T-helper 2 cell treated with Interferon-gamma antibody and Interleukin-4, amounts not matched to agents 5 μg/mL and 100 μg/mL, for 36 hours (primary cell): ENCODE measurements at regions not wholly inside any gene's neighbourhood (a gene's known extent, or its start where the extent isn't known, plus 50 kb on each side); places are given as distances from the start of the nearest gene placed in this dataset.
"Not testable (repeated sequence)": the region's sequence is repeated elsewhere in the genome, so short reads cannot be mapped to it uniquely, and the experiment has no call there.

Experiments
- DNase-seq: peaks from one replicate; pipeline ENCODE4 v3.0.0; 2021; ENCODE audit warnings: low spot score
- H3K27ac Mint-ChIP-seq: one replicate; pipeline ENCODE4 v1.8.0; 2021; ENCODE audit warnings: mild to moderate bottlenecking, mixed read lengths
- H3K27me3 Mint-ChIP-seq: one replicate; pipeline ENCODE4 v1.8.0; 2021; ENCODE audit warnings: low read depth, mixed read lengths
- H3K36me3 Mint-ChIP-seq: one replicate; pipeline ENCODE4 v1.8.0; 2021; ENCODE audit warnings: low read depth, mixed read lengths
- H3K4me1 Mint-ChIP-seq: one replicate; pipeline ENCODE4 v1.8.0; 2021; ENCODE audit warnings: low read depth, mixed read lengths
- H3K4me3 Mint-ChIP-seq: one replicate; pipeline ENCODE4 v1.8.0; 2022; ENCODE audit warnings: mild to moderate bottlenecking, moderate library complexity, mixed read lengths
- H3K9me3 Mint-ChIP-seq: one replicate; pipeline ENCODE4 v1.8.0; 2021; ENCODE audit warnings: mixed read lengths

GRCh38 chr6:49252901-49253300 lies 210.2 kb downstream of the MMUT start:
- no peak for DNase-seq
- no peak overlapping the region for H3K4me3 Mint-ChIP-seq
- no peaks in the 10 kb centered on the region for H3K27me3 Mint-ChIP-seq
- peaks cover 6% of the 10 kb centered on the region for H3K9me3 Mint-ChIP-seq
- H3K4me1 Mint-ChIP-seq, result no peaks in the 10 kb centered on the region
- no peak overlapping the region for H3K27ac Mint-ChIP-seq
- no peaks in the 10 kb centered on the region for H3K36me3 Mint-ChIP-seq

- Mint-ChIP-seq H3K4me1 (no peaks in the 10 kb centered on the region), H3K36me3 (no peaks in the 10 kb centered on the region), H3K27me3 (no peaks in the 10 kb centered on the region), H3K27ac (no peak overlapping the region), H3K4me3 (no peak overlapping the region), H3K9me3 (peaks cover 29% of the 10 kb centered on the region)
- no peak for DNase-seq
These were observed 229.6 kb downstream of the MMUT start for GRCh38 chr6:49233483-49233882.

- Mint-ChIP-seq H3K36me3 (no peaks in the 10 kb centered on the region), H3K4me3 (no peak overlapping the region), H3K4me1 (no peaks in the 10 kb centered on the region), H3K27ac (no peak overlapping the region), H3K9me3 (peaks cover 42% of the 10 kb centered on the region), H3K27me3 (no peaks in the 10 kb centered on the region)
- no peak for DNase-seq
These were observed 237.6 kb downstream of the MMUT start for GRCh38 chr6:49225471-49225870.

- DNase-seq, result no peak
- no peak overlapping the region for H3K27ac Mint-ChIP-seq
- H3K27me3 Mint-ChIP-seq, result no peaks in the 10 kb centered on the region
- no peaks in the 10 kb centered on the region for H3K36me3 Mint-ChIP-seq
- H3K4me1 Mint-ChIP-seq, result no peaks in the 10 kb centered on the region
- H3K4me3 Mint-ChIP-seq, result no peak overlapping the region
- peaks cover 32% of the 10 kb centered on the region for H3K9me3 Mint-ChIP-seq
These were observed 242.8 kb downstream of the MMUT start for GRCh38 chr6:49220293-49220692.

GRCh38 chr6:49205526-49205925 lies 257.5 kb downstream of the MMUT start:
- Mint-ChIP-seq H3K4me3 (no peak overlapping the region), H3K9me3 (peaks cover 10% of the 10 kb centered on the region), H3K4me1 (no peaks in the 10 kb centered on the region), H3K27me3 (no peaks in the 10 kb centered on the region), H3K27ac (no peak overlapping the region), H3K36me3 (no peaks in the 10 kb centered on the region)
- DNase-seq, result no peak

- no peaks in the 10 kb centered on the region for H3K36me3 Mint-ChIP-seq
- H3K9me3 Mint-ChIP-seq, result peaks cover 5% of the 10 kb centered on the region
- no peak for DNase-seq
- H3K27me3 Mint-ChIP-seq, result no peaks in the 10 kb centered on the region
- H3K27ac Mint-ChIP-seq, result no peak overlapping the region
- H3K4me3 Mint-ChIP-seq, result no peak overlapping the region
- no peaks in the 10 kb centered on the region for H3K4me1 Mint-ChIP-seq
These were observed 260.0 kb downstream of the MMUT start for GRCh38 chr6:49202924-49203536.

GRCh38 chr6:49198015-49198414 lies 265.0 kb downstream of the MMUT start:
- no peaks in the 10 kb centered on the region for H3K27me3 Mint-ChIP-seq
- H3K27ac Mint-ChIP-seq, result no peak overlapping the region
- H3K36me3 Mint-ChIP-seq, result no peaks in the 10 kb centered on the region
- no peaks in the 10 kb centered on the region for H3K9me3 Mint-ChIP-seq
- H3K4me3 Mint-ChIP-seq, result no peak overlapping the region
- no peaks in the 10 kb centered on the region for H3K4me1 Mint-ChIP-seq
- DNase-seq, result no peak

- DNase-seq, H3K36me3 Mint-ChIP-seq, H3K27ac Mint-ChIP-seq, H3K4me1 Mint-ChIP-seq, H3K4me3 Mint-ChIP-seq, H3K27me3 Mint-ChIP-seq: not testable (repeated sequence)
- H3K9me3 Mint-ChIP-seq, result peaks cover 11% of the 10 kb centered on the region
These were observed 300.7 kb downstream of the MMUT start for GRCh38 chr6:49162379-49162778.

- DNase-seq, result no peak
- Mint-ChIP-seq H3K27me3 (no peaks in the 10 kb centered on the region), H3K9me3 (peaks cover 18% of the 10 kb centered on the region), H3K4me1 (no peaks in the 10 kb centered on the region), H3K27ac (no peak overlapping the region), H3K36me3 (no peaks in the 10 kb centered on the region), H3K4me3 (no peak overlapping the region)
These were observed 307.7 kb downstream of the MMUT start for GRCh38 chr6:49155316-49155715.

GRCh38 chr6:49151957-49152356 lies 311.1 kb downstream of the MMUT start:
- Mint-ChIP-seq H3K9me3 (peaks cover 44% of the 10 kb centered on the region), H3K27me3 (no peaks in the 10 kb centered on the region), H3K4me1 (no peaks in the 10 kb centered on the region), H3K27ac (no peak overlapping the region), H3K4me3 (no peak overlapping the region), H3K36me3 (no peaks in the 10 kb centered on the region)
- no peak for DNase-seq

- no peaks in the 10 kb centered on the region for H3K36me3 Mint-ChIP-seq
- no peaks in the 10 kb centered on the region for H3K27me3 Mint-ChIP-seq
- no peak for DNase-seq
- H3K27ac Mint-ChIP-seq, result no peak overlapping the region
- no peak overlapping the region for H3K4me3 Mint-ChIP-seq
- H3K4me1 Mint-ChIP-seq, result no peaks in the 10 kb centered on the region
- H3K9me3 Mint-ChIP-seq, result peaks cover 48% of the 10 kb centered on the region
These were observed 311.6 kb downstream of the MMUT start for GRCh38 chr6:49151461-49151860.

- peaks cover 51% of the 10 kb centered on the region for H3K9me3 Mint-ChIP-seq
These were observed 312.0 kb downstream of the MMUT start for GRCh38 chr6:49151033-49151432.

GRCh38 chr6:49145280-49145679 lies 317.8 kb downstream of the MMUT start:
- Mint-ChIP-seq H3K4me1 (no peaks in the 10 kb centered on the region), H3K36me3 (no peaks in the 10 kb centered on the region), H3K27ac (no peak overlapping the region), H3K9me3 (peaks cover 45% of the 10 kb centered on the region), H3K4me3 (no peak overlapping the region), H3K27me3 (no peaks in the 10 kb centered on the region)
- DNase-seq, result no peak

More at GRCh38 chr6:49151033-49151432, 312.0 kb downstream of the MMUT start:
- no peak for DNase-seq
- no peak overlapping the region for H3K4me3 Mint-ChIP-seq
- no peaks in the 10 kb centered on the region for H3K4me1 Mint-ChIP-seq
- no peaks in the 10 kb centered on the region for H3K27me3 Mint-ChIP-seq
- H3K36me3 Mint-ChIP-seq, result no peaks in the 10 kb centered on the region
- H3K27ac Mint-ChIP-seq, result no peak overlapping the region

- Mint-ChIP-seq H3K36me3 (no peaks in the 10 kb centered on the region), H3K9me3 (peaks cover 21% of the 10 kb centered on the region), H3K27me3 (no peaks in the 10 kb centered on the region), H3K27ac (no peak overlapping the region), H3K4me1 (no peaks in the 10 kb centered on the region), H3K4me3 (no peak overlapping the region)
- DNase-seq, result no peak
These were observed 320.5 kb downstream of the MMUT start for GRCh38 chr6:49142421-49143151.

- Mint-ChIP-seq H3K27me3 (no peaks in the 10 kb centered on the region), H3K36me3 (no peaks in the 10 kb centered on the region), H3K4me1 (no peaks in the 10 kb centered on the region), H3K4me3 (no peak overlapping the region), H3K9me3 (peaks cover 17% of the 10 kb centered on the region), H3K27ac (no peak overlapping the region)
- no peak for DNase-seq
These were observed 341.1 kb downstream of the MMUT start for GRCh38 chr6:49121970-49122369.
